ENCODE measurements at regions not wholly inside any gene's neighbourhood (a gene's known extent, or its start where the extent isn't known, plus 50 kb on each side); places are given as distances from the start of the nearest gene placed in this dataset.

DNA sequence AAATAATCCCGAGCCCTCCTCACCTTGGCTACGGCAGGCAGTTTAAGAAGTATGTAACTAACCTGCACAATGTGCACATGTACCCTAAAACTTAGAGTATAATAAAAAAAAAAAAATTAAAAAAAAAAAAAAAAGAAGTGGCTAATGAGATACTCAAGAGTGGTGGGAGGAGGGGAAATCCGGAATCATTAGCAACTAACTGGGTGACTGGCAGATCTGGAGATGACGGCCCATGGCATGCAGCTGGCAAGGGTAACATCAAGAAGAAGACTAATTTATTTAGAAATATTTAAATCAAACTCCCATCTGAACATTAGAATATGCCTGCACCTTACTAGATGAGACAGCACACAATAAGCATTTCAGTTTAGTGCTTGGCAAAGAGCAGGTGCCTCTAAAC is 52.3 kb upstream of the TMCC3 start:
- no peak for ATAC-seq
- no peak for DNase-seq (ENCODE audit: low read depth, low spot score)
- H3K27ac ChIP-seq (ENCODE audit: low read depth, low read length): no peak overlapping the region
- CTCF ChIA-PET: no interaction called here
- no peaks in the 10 kb centered on the region for H3K4me1 ChIP-seq (ENCODE audit: control insufficient read depth in 1 of 2, insufficient read depth in 2 of 2, low read length in 2 of 2)
- H3K9ac ChIP-seq (ENCODE audit: low read length): no peak overlapping the region
- BruUV-seq (replicated peaks): no TSS peak
- RAD21 ChIA-PET (ENCODE audit: low non-redundant PET in 1 of 2, low total read pairs in 2 of 2, uncharacterized antibody in 2 of 2, unreplicated experiment in 2 of 2): no interaction called here
- H3K4me3 ChIP-seq (replicated peaks in 1 of 2; ENCODE audit: low read depth in 1 of 2, low read length in 2 of 2): no peak overlapping the region
- no peaks in the 10 kb centered on the region for H3K36me3 ChIP-seq (ENCODE audit: control insufficient read depth in 1 of 2, insufficient read depth in 2 of 2, low read length in 2 of 2)
- no peak for TF ChIP-seq SIN3A (IDR thresholded peaks at IDR 0.05; ENCODE audit: low read depth)
- no peak for TF ChIP-seq RAD21 (IDR thresholded peaks at IDR 0.05; ENCODE audit: low read depth)
- no peak for TF ChIP-seq CBX3 (IDR thresholded peaks at IDR 0.05; ENCODE audit: low read depth)
- TF ChIP-seq, protein P1, sequence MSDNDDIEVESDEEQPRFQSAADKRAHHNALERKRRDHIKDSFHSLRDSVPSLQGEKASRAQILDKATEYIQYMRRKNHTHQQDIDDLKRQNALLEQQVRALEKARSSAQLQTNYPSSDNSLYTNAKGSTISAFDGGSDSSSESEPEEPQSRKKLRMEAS (IDR thresholded peaks at IDR 0.05): no peak
- TF ChIP-seq, protein P2, sequence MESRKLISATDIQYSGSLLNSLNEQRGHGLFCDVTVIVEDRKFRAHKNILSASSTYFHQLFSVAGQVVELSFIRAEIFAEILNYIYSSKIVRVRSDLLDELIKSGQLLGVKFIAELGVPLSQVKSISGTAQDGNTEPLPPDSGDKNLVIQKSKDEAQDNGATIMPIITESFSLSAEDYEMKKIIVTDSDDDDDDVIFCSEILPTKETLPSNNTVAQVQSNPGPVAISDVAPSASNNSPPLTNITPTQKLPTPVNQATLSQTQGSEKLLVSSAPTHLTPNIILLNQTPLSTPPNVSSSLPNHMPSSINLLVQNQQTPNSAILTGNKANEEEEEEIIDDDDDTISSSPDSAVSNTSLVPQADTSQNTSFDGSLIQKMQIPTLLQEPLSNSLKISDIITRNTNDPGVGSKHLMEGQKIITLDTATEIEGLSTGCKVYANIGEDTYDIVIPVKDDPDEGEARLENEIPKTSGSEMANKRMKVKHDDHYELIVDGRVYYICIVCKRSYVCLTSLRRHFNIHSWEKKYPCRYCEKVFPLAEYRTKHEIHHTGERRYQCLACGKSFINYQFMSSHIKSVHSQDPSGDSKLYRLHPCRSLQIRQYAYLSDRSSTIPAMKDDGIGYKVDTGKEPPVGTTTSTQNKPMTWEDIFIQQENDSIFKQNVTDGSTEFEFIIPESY (IDR thresholded peaks at IDR 0.05; ENCODE audit: extremely low read depth, insufficient replicate concordance, low read length): no peak
- no peak for TF ChIP-seq CEBPB (IDR thresholded peaks at IDR 0.05; ENCODE audit: low read depth)
- no peak for TF ChIP-seq EZH2 (IDR thresholded peaks at IDR 0.05)
- TF ChIP-seq ZNF274 (IDR thresholded peaks at IDR 0.05; ENCODE audit: low read depth, low read length): no peak
- no peak for TF ChIP-seq POLR2A (IDR thresholded peaks at IDR 0.05; ENCODE audit: borderline replicate concordance, extremely low read depth, insufficient read depth, insufficient read length)
- no peak for TF ChIP-seq FOSL1 (IDR thresholded peaks at IDR 0.05; ENCODE audit: low read depth)
- no peak for TF ChIP-seq YY1 (IDR thresholded peaks at IDR 0.05; ENCODE audit: extremely low read depth, insufficient replicate concordance, low read depth, low read length)
- no peak for TF ChIP-seq EGR1 (IDR thresholded peaks at IDR 0.05; ENCODE audit: low read depth)
- TF ChIP-seq EZH2phosphoT487 (IDR thresholded peaks at IDR 0.05; ENCODE audit: borderline replicate concordance): no peak
- TF ChIP-seq ELF1 (IDR thresholded peaks at IDR 0.05; ENCODE audit: borderline replicate concordance, low read depth): no peak
- TF ChIP-seq, protein P3, sequence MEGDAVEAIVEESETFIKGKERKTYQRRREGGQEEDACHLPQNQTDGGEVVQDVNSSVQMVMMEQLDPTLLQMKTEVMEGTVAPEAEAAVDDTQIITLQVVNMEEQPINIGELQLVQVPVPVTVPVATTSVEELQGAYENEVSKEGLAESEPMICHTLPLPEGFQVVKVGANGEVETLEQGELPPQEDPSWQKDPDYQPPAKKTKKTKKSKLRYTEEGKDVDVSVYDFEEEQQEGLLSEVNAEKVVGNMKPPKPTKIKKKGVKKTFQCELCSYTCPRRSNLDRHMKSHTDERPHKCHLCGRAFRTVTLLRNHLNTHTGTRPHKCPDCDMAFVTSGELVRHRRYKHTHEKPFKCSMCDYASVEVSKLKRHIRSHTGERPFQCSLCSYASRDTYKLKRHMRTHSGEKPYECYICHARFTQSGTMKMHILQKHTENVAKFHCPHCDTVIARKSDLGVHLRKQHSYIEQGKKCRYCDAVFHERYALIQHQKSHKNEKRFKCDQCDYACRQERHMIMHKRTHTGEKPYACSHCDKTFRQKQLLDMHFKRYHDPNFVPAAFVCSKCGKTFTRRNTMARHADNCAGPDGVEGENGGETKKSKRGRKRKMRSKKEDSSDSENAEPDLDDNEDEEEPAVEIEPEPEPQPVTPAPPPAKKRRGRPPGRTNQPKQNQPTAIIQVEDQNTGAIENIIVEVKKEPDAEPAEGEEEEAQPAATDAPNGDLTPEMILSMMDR (IDR thresholded peaks at IDR 0.05 in 2 of 3, conservative IDR thresholded peaks at IDR 0.05 in 1 of 3; ENCODE audit: borderline replicate concordance in 1 of 3, insufficient read depth in 1 of 3, low read depth in 2 of 3, low read length in 2 of 3): no peak
- no peak overlapping the region for H2AFZ ChIP-seq (ENCODE audit: low read depth, low read length, poor library complexity, severe bottlenecking)
- no peak overlapping the region for H3K4me2 ChIP-seq (ENCODE audit: low read length)
- no peaks in the 10 kb centered on the region for H3K27me3 ChIP-seq (ENCODE audit: insufficient read depth, low read length)
- no peaks in the 10 kb centered on the region for H3K9me2 ChIP-seq (ENCODE audit: insufficient read depth)
- POLR2A ChIA-PET: no interaction called here
- intact Hi-C loops (cut with micrococcal nuclease): no loop called here
- H4K20me1 ChIP-seq (ENCODE audit: insufficient read depth): no peaks in the 10 kb centered on the region
- H3K9me3 ChIP-seq (ENCODE audit: control insufficient read depth in 1 of 2, insufficient read depth in 1 of 2, low read depth in 1 of 2, low read length in 2 of 2): no peaks in the 10 kb centered on the region
- no peaks in the 10 kb centered on the region for H3K79me2 ChIP-seq (ENCODE audit: insufficient read depth, low read length)

All from HCT116 (cell line).